ENCODE measurements at regions not wholly inside any gene's neighbourhood (a gene's known extent, or its start where the extent isn't known, plus 50 kb on each side); places are given as distances from the start of the nearest gene placed in this dataset.

DNA sequence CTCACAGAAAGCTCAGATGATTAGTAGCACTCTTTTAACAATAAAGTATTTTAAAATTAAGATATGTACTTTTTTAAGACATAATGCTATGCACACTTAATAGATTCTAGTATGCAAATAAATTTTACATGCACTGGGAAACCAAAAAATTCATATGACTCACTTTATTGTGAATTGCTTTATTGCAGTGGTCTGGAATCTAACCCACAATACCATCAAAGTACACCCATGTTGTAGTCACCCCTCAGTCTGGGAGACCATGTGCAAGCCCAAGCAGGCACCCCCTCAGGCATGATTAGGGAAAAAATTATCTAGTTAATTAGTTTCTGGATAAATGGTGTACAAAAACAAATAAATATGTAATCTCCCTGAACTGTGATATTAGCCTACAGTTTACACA lies 649.0 kb upstream of the HS6ST1 start:
- no peak for DNase-seq (ENCODE audit: low read depth)
- no peak overlapping the region for H3K4me3 ChIP-seq (ENCODE audit: low read length)
- TF ChIP-seq, protein P1, sequence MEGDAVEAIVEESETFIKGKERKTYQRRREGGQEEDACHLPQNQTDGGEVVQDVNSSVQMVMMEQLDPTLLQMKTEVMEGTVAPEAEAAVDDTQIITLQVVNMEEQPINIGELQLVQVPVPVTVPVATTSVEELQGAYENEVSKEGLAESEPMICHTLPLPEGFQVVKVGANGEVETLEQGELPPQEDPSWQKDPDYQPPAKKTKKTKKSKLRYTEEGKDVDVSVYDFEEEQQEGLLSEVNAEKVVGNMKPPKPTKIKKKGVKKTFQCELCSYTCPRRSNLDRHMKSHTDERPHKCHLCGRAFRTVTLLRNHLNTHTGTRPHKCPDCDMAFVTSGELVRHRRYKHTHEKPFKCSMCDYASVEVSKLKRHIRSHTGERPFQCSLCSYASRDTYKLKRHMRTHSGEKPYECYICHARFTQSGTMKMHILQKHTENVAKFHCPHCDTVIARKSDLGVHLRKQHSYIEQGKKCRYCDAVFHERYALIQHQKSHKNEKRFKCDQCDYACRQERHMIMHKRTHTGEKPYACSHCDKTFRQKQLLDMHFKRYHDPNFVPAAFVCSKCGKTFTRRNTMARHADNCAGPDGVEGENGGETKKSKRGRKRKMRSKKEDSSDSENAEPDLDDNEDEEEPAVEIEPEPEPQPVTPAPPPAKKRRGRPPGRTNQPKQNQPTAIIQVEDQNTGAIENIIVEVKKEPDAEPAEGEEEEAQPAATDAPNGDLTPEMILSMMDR (conservative IDR thresholded peaks at IDR 0.05; ENCODE audit: low read length): no peak

DNA sequence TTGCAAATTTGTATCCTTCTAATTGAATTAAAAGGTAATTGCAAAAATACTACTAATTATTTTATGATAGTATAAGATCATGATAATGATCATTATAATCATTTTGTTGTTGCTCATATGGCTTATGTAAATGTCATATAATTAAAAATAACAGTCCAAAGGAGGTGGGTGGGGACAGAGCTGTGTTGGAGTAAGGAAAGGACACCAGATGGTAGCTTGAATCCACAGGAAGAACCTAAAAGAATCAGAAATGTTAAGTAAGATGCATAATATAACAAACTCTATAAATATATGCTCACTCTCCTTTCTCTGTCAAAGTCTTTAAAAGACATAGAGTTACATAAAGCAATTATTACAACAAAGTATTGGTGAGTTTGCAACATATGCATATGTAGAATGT lies 650.7 kb upstream of the HS6ST1 start:
- TF ChIP-seq, protein P1 (conservative IDR thresholded peaks at IDR 0.05; ENCODE audit: low read length): no peak
- no peak for DNase-seq (ENCODE audit: low read depth)
- H3K4me3 ChIP-seq (ENCODE audit: low read length): no peak overlapping the region

DNA sequence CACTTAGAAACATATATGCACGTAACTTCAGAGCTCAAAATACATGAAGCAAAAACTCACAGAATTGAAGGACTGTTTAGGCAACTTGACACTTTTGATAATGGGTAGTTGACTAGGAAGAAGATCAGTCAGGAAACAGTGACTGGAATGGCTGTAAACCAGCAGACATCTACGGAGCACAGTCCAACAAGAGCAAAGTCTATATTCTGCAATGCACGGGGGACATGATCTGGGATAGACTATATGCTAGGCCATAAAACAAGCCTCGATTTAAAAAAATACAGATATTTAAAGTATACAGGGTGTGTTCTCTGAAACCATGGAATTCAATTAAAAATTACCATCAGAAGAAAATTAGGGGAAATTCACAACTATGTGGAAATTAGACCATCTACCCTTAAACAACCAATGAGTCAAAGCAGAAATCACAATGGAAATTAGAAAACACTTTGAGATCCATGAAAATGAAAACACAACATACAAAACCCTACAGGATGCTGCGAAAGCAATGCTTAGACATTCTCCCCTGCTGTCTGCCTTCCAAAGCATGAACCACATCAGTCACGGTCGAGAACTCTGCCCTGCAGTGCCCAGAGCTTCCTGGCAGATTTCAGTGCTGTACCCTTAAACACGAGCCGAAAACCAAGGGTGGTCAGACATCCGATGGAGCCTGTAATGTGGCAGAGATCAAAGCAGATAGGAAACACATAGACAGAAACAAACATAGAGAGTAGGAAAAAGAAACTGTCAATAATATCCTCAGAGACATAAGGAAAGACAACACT lies 651.9 kb upstream of the HS6ST1 start:
- TF ChIP-seq, protein P1 (conservative IDR thresholded peaks at IDR 0.05; ENCODE audit: low read length): no peak
- no peak for DNase-seq (ENCODE audit: low read depth)
- H3K4me3 ChIP-seq (ENCODE audit: low read length): no peak overlapping the region

DNA sequence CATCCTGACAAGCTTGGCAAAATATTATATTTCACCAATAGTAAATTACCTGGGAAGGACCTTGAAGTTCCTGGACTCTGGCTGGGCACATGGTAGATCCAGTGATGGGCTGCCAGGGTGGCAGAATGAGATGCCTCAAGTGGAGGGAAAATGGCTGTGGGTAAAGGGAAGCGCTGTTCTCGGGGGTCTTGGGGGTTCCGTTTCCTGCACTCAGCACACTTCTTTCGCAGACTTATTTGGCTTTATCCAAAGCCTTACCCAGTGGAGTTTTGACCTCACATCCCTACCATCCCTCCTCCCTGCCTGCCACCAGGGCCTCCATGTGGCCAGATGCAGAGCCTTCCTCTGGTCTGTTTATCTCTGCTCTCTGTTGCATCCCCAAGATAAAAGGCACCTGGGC lies 654.9 kb upstream of the HS6ST1 start:
- TF ChIP-seq, protein P1 (conservative IDR thresholded peaks at IDR 0.05; ENCODE audit: low read length): no peak
- H3K4me3 ChIP-seq (ENCODE audit: low read length): no peak overlapping the region
- no peak for DNase-seq (ENCODE audit: low read depth)

DNA sequence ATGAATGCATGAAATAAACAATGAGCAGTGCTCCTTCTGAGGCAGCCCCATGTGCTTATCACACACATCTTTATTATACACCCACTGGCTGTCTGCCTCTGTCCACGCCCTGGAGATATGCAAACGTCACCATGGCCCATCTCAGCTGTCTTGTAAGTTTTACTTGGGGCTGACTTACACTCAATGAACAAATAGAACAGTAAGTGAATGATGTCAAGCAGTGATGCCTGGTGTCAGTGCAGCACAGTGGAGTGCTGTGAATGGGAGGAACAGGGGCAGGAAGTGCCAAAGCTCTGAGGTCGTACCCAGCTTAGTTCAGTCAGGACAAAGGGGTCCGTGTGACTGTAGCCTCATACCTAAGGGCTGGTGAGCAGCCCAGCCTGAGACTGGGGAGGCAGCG lies 659.5 kb upstream of the HS6ST1 start:
- TF ChIP-seq, protein P1 (conservative IDR thresholded peaks at IDR 0.05; ENCODE audit: low read length): no peak
- DNase-seq (ENCODE audit: low read depth): no peak
- H3K4me3 ChIP-seq (ENCODE audit: low read length): no peak overlapping the region

DNA sequence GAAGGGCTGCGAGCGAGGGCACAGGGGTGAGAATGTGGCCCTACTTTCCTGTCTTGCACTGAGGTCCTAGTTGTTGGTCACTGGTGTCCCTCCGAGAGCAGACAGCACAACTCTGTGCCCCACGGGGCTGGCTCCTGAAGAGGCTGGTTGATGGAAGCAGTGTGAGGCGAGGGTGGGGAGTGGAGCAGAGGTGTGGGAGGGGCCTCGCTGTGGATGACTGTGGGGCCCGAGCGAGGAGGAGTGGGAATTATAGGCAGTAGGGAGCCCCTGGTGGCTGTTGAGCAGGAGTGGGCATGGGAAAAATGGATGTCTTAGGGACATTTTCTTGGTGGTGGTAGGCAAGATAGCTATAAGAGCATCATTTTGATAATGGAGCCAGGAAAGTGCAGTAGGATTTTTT lies 660.5 kb upstream of the HS6ST1 start:
- TF ChIP-seq, protein P1 (conservative IDR thresholded peaks at IDR 0.05; ENCODE audit: low read length): no peak
- no peak for DNase-seq (ENCODE audit: low read depth)
- H3K4me3 ChIP-seq (ENCODE audit: low read length): no peak overlapping the region

DNA sequence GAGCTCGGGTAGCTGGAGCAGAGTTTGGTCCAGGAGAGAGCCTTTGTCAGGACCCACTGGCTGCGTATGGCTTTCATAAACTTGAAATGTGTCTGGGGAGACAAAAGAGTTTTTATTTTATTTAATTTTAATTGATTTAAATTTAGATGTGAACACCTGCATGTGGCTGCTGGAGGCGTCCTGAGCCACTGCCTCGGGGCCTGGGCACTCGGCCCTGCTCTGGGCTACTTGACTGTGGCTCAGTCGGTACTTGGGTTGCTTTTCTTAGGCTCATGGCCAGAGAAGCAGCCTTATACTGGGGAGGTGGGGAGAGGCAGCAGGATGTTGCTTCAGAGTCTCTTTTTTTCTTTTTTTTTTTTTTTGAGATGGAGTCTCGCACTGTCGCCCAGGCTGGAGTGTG lies 661.8 kb upstream of the HS6ST1 start:
- DNase-seq (ENCODE audit: low read depth): no peak
- H3K4me3 ChIP-seq (ENCODE audit: low read length): no peak overlapping the region
- TF ChIP-seq, protein P1 (conservative IDR thresholded peaks at IDR 0.05; ENCODE audit: low read length): no peak

Measured in AG10803 (cell line).